NOMO-1 (cell line): ENCODE measurements at regions not wholly inside any gene's neighbourhood (a gene's known extent, or its start where the extent isn't known, plus 50 kb on each side); places are given as distances from the start of the nearest gene placed in this dataset.
A peak's percentile ranks its signal among the peaks of the same experiment; 100 is the strongest.

Experiments used
- DNase-seq, 2 experiments: peaks; one replicate each; lab custom pipeline; 2025; ENCODE audit not compliant: unreplicated experiment in 2 of 2; lab: John Stamatoyannopoulos, UW

DNA sequence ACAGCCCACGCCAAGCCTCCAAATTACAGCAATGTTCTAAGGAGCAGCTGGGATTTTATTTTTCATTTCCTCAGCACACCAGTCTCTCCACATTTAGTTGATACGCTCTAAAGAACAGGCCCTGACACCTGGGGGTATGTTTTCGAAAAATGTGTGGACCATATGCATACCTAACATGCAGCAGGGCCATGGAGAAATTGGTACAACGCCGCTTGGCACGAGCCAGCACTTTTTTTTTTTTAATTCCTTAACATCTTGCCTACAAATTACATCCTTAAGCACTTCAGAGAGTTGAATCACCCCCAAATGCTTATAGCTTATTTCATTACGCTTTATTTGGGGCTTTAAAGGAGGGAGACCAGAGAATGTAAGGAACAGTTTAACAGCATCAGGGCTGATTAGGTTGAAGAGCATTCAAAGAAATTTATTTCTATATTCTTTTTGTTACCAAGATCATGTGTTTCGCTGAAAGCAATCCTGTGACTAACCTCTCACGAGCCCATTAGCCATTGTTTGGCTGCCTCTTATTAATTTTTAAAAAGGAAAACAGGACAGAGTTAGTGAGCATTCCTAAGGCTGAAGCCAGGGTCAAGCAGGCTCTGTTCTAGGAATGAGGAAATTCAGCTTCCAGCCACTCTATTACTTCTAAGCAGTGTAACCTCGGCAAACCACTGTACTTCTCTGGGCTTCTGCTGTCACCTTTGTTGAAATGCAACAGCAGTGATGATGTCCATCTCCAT lies 173.8 kb downstream of the ACTL7B start:
- DNase-seq = no peak

DNA sequence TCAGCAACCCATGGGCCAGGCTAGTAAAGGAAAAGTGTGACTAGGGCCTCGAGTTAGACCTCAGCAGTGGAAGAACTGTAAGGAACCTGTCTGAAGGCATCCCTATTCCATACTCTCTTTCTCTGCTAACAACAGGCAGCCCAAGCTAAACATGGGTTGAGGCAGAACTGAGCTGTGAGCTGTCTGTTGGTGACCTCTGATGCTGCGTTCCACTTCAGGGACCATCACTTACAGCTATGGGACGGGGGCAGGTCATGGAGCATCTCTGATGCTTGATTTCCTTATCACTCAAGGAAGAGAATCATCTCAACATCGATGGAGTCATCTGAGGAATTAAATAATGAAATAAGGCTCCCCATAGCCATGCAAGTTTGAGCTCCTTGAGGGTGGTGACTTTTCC lies 174.8 kb downstream of the ACTL7B start:
- DNase-seq = no peak

DNA sequence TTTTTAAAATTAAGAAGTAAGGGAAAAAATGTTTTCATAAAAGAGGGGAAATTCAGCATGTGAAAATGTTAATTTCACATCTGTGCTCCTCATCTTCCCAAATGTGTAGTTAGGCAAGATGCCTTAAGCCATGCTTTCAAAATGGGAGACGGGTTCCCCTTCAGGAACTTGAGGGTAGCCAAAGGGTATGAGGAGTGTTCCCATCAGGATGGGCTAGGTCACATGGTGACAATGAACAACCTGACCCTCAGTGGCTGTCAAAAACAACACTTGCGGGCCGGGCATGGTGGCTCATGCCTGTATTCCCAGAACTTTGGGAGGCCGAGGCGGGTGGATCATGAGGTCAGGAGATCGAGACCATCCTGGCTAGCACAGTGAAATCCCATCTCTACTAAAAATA lies 178.0 kb downstream of the ACTL7B start:
- no peak for DNase-seq

DNA sequence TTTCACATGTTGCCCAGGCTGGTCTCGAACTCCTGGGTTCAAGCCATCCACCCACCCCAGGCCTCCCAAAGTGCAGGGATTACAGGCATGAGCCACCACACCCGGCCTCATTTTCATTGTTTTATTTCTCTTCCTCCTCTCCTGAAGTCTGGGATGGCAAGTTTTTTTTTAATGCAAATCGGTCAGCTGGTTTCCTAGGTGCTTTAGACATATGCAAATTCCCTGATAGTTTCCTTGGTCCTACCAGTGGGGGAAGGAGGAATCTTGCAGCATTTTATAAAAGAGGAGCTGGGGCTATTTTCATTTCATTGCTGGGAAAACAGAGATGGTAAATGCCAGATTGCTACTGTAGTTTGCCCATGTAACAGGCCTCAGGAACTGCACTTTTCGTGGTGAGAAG lies 179.4 kb downstream of the ACTL7B start:
- no peak for DNase-seq

DNA sequence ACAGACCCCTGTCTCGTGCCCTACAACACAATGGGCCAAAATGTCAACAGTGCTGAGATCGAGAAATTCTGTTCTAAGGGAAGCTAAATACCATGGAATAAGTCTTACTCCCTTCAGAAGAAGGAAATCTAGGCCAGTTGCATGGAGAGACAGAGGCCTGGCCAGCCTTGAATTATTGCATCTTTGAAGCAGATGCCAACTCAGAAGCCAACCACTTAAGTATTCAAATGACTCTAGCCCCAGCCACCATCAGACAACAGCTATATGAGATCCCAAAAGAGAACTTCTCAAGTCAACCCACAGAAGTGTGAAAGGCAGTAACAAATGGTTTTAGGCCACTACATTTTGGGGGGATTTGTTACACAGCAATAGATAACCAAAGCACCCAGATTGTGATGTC lies 180.1 kb downstream of the ACTL7B start:
- no peak for DNase-seq

DNA sequence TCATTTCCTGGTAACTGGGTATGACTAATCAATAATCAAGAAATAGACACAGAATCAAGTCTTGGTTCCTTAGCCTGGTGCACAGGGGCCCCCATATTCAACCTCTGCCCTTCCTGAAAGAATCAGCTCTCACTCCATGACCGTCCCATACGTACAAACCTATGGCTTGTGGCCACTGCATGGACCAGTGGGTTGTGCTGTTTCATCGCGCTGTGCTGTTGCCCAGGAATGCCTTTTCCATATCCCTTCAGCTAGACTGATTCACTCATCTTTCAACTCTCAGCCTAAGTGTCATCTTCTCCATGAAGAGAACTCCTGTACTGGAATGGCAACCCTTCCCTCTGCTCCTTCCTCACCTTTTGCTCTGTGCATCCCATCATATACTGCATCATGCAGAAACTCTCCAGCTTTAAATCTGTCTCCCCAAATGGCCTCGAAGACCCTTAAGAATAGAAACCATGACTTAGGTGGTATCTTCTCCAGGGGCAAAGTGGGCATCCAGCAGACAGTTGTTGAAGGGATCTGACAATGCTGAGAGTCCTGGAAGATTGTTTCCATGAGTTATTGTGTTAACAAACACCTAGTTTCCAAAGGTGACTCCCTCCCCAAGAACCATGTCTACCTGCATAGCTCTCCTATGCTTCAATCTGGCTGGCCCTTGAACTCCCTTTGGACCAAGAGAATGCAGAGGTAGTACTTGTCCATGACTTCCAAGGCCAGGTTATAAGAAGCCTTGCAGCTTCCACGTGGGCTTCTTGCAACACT lies 180.8 kb downstream of the ACTL7B start:
- no peak for DNase-seq

DNA sequence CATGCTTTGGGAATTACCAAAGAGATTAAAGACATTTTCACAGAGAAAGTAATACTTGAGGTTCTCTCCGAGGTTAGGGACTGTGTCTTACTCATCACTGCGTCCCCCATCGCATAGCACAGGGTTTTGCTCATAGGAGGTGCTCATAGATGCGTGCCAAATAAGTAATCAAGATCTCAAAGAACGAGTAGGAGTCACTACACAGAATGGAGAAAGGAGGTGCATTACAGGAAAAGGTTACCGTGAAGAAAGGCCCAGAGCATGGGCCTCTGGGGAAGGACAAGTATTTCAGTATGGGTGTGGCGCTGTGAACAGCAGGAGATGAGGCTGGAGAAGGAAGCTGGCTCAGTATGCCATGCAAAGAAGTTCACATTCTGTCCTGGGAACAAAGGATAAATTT lies 182.4 kb downstream of the ACTL7B start:
- no peak for DNase-seq

DNA sequence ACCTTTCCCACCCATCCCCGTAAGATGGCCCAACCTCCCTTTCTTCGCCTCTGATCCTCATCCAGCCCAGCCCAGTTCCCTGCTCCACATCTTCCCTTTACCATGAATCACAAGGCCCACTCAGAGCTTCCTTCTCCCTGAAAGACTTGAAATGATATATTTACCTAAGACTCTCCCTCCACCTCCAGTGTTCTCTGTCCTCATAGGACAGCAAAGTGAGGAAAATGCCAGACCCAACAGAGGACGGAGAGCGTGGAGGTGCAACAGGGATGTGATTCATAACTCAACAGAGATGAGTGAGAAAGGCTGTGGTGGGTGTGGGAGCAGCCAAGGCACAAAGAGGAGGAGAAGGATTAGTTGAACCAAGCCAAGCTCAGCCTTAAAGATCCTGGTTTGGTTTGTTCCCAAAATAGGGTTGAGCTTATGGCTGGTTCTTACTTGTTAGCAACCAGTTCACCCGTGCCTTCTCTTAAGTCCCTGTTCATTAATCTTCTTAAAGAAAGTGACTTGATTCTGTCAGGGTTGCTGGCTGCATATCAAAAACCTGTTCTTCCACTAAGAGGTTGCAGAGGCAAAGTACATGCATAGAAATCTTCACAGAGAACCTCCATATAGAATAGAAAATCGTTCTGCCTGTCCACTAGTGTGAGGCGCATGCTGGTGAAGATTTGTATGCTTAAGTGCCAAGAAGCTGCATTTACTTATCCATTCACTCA lies 183.2 kb downstream of the ACTL7B start:
- no peak for DNase-seq

DNA sequence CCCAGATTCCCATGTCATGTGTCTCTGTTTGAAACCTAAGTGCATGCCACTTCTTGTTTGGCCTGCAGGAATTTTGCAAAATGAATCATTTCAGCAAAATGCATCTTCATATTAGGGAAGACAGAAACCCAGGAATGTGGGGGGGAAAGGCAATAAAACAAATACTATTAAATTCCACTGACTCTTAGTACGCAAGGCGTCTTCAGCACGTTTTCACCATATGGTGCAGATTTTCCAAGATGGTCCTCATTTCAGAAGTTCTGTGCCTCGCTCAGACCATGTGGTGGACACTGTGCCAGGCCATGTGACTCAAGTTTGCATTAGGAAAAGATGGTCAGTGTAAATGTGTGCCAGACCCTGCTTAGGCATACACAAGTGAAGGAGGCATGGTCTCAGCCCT lies 184.0 kb downstream of the ACTL7B start:
- no peak for DNase-seq

DNA sequence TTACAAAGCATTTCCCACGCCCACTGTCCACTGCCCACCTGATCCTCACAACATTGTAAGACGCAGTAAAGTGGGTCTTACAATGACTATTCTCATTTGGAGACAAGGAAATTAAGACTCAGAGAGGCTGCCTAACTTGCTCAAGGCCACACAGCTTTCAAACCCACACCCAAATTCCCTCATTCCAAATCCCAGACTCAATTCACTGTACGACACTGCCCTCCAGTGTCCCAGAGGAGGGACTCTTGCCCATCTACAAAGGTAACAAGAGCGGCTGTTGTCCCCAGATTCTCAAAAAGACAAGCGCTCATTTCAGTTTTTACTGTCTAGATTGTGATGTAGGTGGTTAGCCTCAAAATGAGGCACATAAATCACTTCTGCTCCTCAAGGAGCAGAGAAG lies 184.6 kb downstream of the ACTL7B start:
- DNase-seq = peak; percentile 36 to 37

DNA sequence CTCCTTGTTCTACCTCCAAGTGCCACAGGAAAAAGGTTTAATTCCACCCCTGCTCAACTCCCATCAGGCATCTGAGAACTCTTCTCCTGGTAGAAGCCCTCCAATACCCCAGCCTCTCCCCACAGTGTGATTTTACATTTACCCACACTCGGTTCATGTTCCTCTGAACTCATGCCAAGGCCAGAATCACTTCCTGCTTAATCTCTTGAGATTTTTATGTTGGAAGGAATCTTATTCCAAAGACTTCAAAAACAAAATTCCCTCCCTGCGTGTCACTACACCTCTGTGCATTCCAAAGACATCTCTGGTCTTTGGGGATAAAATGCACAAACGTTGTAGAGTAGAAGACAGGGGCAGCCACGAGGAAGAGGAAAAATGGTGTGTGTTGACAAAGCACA lies 186.8 kb downstream of the ACTL7B start:
- no peak for DNase-seq

DNA sequence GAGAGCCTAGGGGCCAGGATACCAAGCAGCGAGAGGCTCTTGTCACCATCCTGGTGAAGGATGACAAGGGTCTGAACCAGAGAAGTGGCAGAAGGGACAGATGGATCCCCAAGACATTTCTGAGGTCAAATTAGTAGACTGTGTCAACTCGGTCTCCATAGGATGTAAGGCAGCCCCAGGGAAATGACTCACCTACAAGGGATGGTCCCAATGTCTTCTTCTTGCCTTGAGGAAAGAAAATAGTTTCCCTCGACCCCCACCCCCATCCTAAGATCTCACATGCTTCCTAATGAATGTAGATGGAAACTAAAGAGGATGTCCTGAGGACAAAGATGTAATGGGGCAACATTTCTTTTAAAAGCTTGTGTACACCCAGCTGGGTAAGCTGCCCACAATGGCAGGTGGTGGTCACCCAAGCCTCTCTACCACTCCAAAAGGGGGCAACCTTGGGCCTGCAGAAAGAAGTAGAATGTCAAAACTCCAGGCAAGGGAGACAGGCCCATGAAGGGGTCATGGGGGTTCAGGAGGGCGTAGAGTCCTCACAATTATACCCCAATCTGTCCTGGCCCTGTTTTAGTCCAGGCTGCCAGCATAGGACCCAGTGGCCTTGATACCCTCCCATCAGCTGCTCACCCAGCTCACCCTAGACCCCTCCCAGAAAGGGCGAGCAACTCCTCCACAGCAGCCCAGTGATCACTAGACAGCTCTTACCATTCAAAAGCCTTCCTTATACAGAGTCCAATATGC lies 187.4 kb downstream of the ACTL7B start:
- no peak for DNase-seq

DNA sequence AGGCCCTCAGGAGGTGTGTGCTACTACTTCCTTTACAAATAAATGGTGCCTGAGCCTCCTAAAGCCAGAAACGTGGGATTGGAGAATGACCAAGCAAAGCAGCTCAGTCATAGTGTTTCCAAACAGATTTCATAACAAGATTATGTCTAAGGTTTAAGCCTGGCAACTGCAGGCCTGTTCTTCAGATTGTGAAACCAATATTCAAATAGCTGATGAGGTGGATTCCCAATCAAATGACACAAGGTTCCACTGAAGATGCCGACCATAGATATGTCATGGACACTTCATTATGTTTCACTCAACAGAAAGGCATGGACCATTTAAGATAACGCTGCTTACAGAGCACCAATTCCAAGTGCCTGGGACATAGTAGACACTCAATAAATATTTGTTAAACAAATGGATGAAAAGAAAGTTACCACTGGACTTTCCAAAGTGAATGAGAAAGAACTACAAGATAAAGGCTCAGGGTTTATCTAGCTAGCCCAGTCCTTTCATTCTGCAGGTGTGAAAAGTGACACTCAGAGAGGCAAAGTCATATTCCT lies 189.5 kb downstream of the ACTL7B start:
- DNase-seq = peak in 1 of 2 experiments; percentile 7

DNA sequence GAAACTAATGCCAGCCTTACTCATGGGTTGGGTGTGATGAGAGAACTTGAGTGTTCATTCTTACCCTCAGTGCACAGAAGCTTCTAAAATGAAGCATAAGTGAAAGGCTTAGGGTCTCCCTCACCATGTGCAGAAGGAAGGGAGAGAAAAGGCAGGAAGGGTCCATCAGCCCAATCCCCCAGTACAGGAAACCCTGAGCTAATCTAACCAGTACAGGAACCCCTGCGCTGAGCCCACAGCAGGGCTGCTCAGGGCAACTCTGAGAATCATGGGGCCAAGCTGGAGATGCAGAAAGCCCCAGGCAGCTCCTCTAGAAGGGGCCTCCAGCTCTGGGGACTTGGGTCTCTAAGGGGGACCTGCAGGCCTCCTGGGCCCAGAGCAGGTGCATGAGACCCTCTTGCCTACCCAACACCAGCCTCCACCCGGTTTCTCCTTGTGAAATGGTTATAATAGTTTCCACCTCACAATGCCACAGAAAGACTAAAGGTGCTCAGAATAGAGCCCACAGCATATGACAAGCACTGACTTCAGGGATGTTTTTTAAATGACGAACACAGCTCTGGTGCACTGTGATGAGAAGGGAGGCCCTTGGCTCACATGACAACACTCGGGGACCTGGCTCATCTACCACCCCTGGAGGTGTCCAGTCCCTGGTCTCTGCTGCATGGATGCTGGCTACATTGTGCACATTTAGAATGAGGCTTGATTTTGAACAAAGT lies 190.1 kb downstream of the ACTL7B start:
- DNase-seq = no peak

DNA sequence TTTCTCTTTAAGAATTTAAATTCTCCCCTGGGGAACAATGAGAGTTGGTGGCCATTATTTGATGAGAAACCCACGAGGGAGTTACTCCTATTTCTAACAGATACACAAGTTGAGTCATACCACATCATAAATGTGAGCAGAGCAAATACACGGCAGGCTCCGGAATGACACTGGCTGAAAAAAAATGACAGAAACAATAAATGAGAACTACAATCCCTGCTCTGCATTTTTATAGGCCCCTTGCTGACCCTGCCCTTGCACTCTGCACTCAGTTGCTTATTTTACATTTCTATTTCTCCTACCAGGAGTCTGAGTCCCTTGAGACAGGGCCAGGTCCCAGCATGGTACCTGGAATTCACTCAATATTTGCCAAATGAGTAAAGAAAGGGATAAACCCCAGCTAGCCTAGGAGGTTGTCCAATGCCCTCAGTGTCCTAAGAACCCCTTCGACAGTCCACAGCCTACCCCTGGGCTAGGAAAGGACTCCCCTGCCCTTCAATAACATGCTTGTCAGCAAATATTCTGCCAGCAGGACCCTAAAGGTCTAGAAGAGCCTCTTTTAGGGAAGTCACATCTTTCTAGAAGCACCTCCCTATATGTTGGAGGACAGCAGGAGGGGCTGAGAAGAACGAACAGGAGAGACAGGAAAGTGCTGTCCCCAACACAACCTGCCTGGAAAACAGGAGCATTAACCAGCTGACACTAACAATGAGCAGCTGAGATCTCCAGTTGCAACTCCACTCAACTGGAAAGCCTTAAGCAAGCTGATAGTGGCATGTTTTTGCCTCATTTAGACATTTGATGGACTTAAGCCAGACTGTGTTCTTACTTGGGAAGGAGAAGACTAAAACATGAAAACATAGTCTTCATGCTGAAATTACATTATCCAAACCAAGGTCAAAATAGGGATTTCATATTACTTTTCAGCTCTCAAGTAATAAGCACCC lies 191.2 kb downstream of the ACTL7B start:
- no peak for DNase-seq

DNA sequence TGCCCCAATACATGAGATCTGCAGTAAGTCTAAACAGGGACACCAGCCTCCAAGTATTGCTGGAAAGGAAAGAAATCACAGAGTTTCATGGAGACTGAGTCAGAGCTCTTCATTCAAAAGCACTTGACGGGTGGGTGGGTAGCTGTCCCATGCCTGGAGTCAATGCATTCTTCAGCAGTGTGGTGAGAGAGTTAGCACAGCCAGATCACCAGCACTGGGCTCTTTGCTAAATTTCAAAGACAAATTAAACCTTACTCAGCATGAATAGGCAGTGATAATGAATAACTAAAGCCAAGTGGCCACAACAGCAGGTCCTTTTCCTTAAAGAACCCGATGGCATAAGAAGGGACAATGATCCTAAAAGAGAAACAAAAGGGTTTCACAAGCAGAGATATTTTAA lies 192.4 kb downstream of the ACTL7B start:
- DNase-seq = no peak

DNA sequence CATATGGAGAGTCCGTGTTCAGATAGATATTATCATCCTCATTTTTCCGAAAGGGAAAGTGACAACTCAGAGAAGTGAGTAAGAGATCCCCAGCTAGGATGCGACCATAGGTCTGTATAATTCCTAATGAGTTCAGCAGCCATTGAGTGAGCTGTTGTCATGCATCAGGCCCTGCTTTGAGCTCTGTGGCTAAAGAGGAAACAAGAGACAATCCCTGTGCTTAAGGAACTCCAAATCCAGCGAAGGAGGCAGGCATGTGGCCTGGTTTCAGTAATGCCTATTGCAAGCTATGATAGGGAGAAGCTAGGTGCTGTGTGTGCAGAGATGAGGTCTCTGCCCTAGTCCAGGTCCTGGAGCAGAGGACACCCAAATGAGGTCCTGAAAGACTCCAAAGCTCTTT lies 192.8 kb downstream of the ACTL7B start:
- no peak for DNase-seq

DNA sequence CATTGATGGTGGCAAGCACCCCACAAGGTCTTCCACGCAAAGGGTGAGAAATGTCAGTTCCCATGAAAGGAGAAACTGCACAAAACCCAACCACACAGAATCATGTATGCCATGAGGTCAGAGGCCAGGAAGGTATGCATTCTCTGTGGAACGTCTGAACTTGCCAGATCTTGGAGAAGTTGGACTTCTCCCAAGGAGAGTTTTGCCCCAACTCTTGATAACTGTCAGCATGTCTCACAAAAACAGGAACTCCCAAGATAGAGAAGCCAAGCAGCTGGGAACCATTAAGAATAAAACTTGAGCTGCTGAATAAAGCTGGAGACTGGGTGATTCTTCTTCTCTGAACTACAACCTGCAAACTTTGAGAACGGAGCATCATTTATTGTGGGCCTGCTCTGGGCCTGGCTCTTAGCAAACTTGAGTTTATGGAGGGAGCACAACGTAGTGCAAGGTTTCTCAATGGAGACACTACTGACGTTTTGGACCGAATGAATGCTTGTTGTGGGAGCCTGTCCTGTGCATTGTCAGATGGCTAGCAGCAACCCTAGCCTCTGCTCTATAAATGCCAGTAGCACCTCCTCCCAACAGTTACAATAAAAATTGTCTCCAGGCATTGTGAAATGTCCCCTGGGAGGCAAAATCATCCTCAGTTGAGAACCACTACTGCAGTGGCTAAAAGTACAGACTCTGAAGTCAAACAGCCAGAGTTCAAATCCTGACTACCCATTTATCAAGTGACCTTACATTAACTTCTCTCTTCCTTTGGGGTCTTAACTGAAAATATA lies 193.5 kb downstream of the ACTL7B start:
- peak; percentile 33 to 64 for DNase-seq
